Gastrocnemius medialis (tissue), 4 donors: ENCODE measurements at regions not wholly inside any gene's neighbourhood (a gene's known extent, or its start where the extent isn't known, plus 50 kb on each side); places are given as distances from the start of the nearest gene placed in this dataset.

Source experiments
- ATAC-seq, 2 donors: fragments of 150-250 bp; one replicate each; pipeline ENCODE4 v1.9.1; 2016
- DNase-seq, 2 donors: peaks; one replicate each; pipeline ENCODE4 v3.0.0-alpha.2; 2019
- H3K27ac ChIP-seq, 4 donors: fragments of 200-600 bp; sonication (generic); 1 replicate in 1 of 4; 2 replicates in 3 of 4; pipeline ENCODE4 v1.5.1; 2016 to 2018; ENCODE audit warnings: mild to moderate bottlenecking in 2 of 4, moderate library complexity in 1 of 4
- H3K27me3 ChIP-seq, 3 donors: fragments of 200-600 bp; sonication (generic) in 2 of 3; 1 replicate in 1 of 3; 2 replicates in 2 of 3; pipeline versions ENCODE4 v1.5.1 to v1.6.0; 2016 to 2019; ENCODE audit warnings: mild to moderate bottlenecking in 1 of 3, moderate library complexity in 1 of 3
- H3K36me3 ChIP-seq, 2 donors: fragments of 200-600 bp; sonication (generic) in 1 of 2; one replicate each; pipeline ENCODE4 v1.5.1; 2017 to 2018
- H3K4me1 ChIP-seq, 2 donors: fragments of 200-600 bp; sonication (generic) in 1 of 2; one replicate each; pipeline ENCODE4 v1.5.1; 2016 to 2017; ENCODE audit warnings: mild to moderate bottlenecking in 2 of 2
- H3K4me3 ChIP-seq, 4 donors: fragments of 200-600 bp; sonication (generic) in 3 of 4; 1 replicate in 1 of 4; 2 replicates in 3 of 4; pipeline ENCODE4 v1.5.1; 2016 to 2019; ENCODE audit warnings: mild to moderate bottlenecking in 2 of 4
- H3K9me3 ChIP-seq, 3 donors: fragments of 200-600 bp; sonication (generic) in 2 of 3; 1 replicate in 1 of 3; 2 replicates in 2 of 3; pipeline ENCODE4 v1.5.1; 2016 to 2019
- POLR2A ChIP-seq, 2 donors: fragments of 450-650 bp; IDR thresholded peaks; one replicate each; pipeline ENCODE4 v1.6.1; 2017; ENCODE audit warnings: antibody characterized with exemption in 2 of 2, mild to moderate bottlenecking in 2 of 2, moderate library complexity in 2 of 2
- in situ Hi-C, 4 donors: fragments of 200-750 bp; cut with MboI; loops; one replicate each; pipeline versions ENCODE4 v1.15.0 to v1.8.0; 2017; ENCODE audit warnings: low sequenced_read_pairs in 4 of 4
- intact Hi-C: fragments of 100-400 bp; cut with DNase I; formaldehyde crosslinking; loops from one replicate; pipeline ENCODE4 v1.15.1; 2023; ENCODE audit warnings: low total_unique reads
- TF ChIP-seq, protein P1 (sequence below), 5 experiments: fragments of 450-650 bp in 3 of 5; fragments of 200-600 bp in 2 of 5; sonication (generic) in 2 of 5; IDR thresholded peaks in 4 of 5; conservative IDR thresholded peaks in 1 of 5; 1 replicate in 4 of 5; 2 replicates in 1 of 5; pipeline ENCODE4 v1.5.1; 2016 to 2019; ENCODE audit warnings: antibody characterized with exemption in 5 of 5, mild to moderate bottlenecking in 3 of 5, moderate library complexity in 3 of 5

- Histone ChIP-seq H3K4me1 (no peaks in the 10 kb centered on the region), H3K27me3 (no peaks in the 10 kb centered on the region), H3K9me3 (no peaks in the 10 kb centered on the region), H3K27ac (no peak overlapping the region), H3K36me3 (no peaks in the 10 kb centered on the region), H3K4me3 (no peak overlapping the region)
- intact Hi-C loops = no loop called here
- no peak for DNase-seq
- no peak for TF ChIP-seq POLR2A (IDR thresholded peaks at IDR 0.05)
- TF ChIP-seq, protein P1, sequence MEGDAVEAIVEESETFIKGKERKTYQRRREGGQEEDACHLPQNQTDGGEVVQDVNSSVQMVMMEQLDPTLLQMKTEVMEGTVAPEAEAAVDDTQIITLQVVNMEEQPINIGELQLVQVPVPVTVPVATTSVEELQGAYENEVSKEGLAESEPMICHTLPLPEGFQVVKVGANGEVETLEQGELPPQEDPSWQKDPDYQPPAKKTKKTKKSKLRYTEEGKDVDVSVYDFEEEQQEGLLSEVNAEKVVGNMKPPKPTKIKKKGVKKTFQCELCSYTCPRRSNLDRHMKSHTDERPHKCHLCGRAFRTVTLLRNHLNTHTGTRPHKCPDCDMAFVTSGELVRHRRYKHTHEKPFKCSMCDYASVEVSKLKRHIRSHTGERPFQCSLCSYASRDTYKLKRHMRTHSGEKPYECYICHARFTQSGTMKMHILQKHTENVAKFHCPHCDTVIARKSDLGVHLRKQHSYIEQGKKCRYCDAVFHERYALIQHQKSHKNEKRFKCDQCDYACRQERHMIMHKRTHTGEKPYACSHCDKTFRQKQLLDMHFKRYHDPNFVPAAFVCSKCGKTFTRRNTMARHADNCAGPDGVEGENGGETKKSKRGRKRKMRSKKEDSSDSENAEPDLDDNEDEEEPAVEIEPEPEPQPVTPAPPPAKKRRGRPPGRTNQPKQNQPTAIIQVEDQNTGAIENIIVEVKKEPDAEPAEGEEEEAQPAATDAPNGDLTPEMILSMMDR (IDR thresholded peaks at IDR 0.05 in 4 of 5, conservative IDR thresholded peaks at IDR 0.05 in 1 of 5) = no peak
- in situ Hi-C loops = no loop called here
- no peak for ATAC-seq
Measured at GRCh38 chr5:117788596-117788995, 1199.8 kb downstream of the DTWD2 start.

DNA sequence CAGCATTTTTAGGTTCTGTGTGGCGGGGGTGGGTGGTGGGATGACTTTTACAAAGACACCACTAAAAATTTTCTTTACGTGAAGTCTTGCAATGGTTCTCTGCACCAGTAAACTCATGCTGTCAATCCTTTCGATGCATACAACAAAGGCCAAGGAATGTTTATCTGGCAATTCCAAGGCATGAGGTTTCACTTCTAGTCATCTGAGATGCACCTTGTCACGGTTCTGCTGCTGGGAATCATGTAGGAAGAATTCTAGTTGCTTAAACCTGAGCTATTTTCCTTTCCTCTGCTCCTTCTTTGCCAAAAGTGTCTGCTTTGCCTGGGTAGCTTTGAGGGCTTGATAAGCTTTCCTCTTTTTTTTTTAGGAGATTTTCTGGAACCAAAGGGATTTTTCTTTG lies 1204.5 kb upstream of the SEMA6A start:
- Histone ChIP-seq H3K27ac (no peak overlapping the region), H3K9me3 (no peaks in the 10 kb centered on the region), H3K4me3 (no peak overlapping the region), H3K36me3 (no peaks in the 10 kb centered on the region), H3K27me3 (no peaks in the 10 kb centered on the region), H3K4me1 (no peaks in the 10 kb centered on the region)
- DNase-seq (no peak), ATAC-seq (no peak)
- intact Hi-C loops (no loop called here), in situ Hi-C loops (no loop called here)
- no peak for TF ChIP-seq POLR2A (IDR thresholded peaks at IDR 0.05)
- TF ChIP-seq, protein P1 (IDR thresholded peaks at IDR 0.05 in 4 of 5, conservative IDR thresholded peaks at IDR 0.05 in 1 of 5) = no peak

- Histone ChIP-seq H3K36me3 (no peaks in the 10 kb centered on the region), H3K9me3 (no peaks in the 10 kb centered on the region), H3K4me3 (no peak overlapping the region), H3K27me3 (no peaks in the 10 kb centered on the region), H3K27ac (no peak overlapping the region), H3K4me1 (no peaks in the 10 kb centered on the region)
- no peak for ATAC-seq
- TF ChIP-seq, protein P1 (IDR thresholded peaks at IDR 0.05 in 4 of 5, conservative IDR thresholded peaks at IDR 0.05 in 1 of 5) = no peak
- TF ChIP-seq POLR2A (IDR thresholded peaks at IDR 0.05) = no peak
- in situ Hi-C loops = no loop called here
- no peak for DNase-seq
- intact Hi-C loops = no loop called here
Measured at GRCh38 chr5:117776977-117777376, 1202.4 kb upstream of the SEMA6A start.

- Histone ChIP-seq H3K27me3 (no peaks in the 10 kb centered on the region), H3K4me1 (no peaks in the 10 kb centered on the region), H3K9me3 (no peaks in the 10 kb centered on the region), H3K4me3 (no peak overlapping the region), H3K27ac (no peak overlapping the region), H3K36me3 (no peaks in the 10 kb centered on the region)
- no peak for DNase-seq
- TF ChIP-seq POLR2A (IDR thresholded peaks at IDR 0.05) = no peak
- TF ChIP-seq, protein P1 (IDR thresholded peaks at IDR 0.05 in 4 of 5, conservative IDR thresholded peaks at IDR 0.05 in 1 of 5) = no peak
- intact Hi-C loops = no loop called here
- in situ Hi-C loops = no loop called here
- no peak for ATAC-seq
Measured at GRCh38 chr5:117769877-117770276, 1195.3 kb upstream of the SEMA6A start.

DNA sequence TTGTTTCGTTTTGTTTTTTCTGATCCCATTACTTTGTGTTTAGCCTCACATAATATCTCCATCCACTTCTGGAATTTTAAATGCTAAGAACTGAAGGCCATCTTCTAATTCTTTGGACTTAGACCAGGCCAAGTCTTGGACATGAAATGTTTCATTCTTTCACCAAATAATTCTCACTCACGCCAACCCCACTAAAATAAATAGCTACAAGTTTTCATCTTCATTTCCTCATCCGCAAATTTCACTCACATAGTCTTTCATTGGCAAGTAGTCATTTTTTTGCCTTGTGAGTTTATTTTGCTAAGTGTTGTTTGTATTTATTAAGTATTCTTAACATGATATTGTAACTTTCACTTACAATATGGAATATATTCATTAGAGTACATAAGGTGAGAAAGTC lies 1188.6 kb upstream of the SEMA6A start:
- DNase-seq = no peak
- no peaks in the 10 kb centered on the region for H3K27me3 ChIP-seq
- intact Hi-C loops (no loop called here), in situ Hi-C loops (no loop called here)
- H3K27ac ChIP-seq = no peak overlapping the region
- H3K36me3 ChIP-seq = no peaks in the 10 kb centered on the region
- no peaks in the 10 kb centered on the region for H3K9me3 ChIP-seq
- ATAC-seq = no peak
- no peak overlapping the region for H3K4me3 ChIP-seq
- TF ChIP-seq, protein P1 (IDR thresholded peaks at IDR 0.05 in 4 of 5, conservative IDR thresholded peaks at IDR 0.05 in 1 of 5) = no peak
- no peak for TF ChIP-seq POLR2A (IDR thresholded peaks at IDR 0.05)
- H3K4me1 ChIP-seq = no peaks in the 10 kb centered on the region
